Transverse colon (tissue), 4 donors: ENCODE measurements at regions not wholly inside any gene's neighbourhood (a gene's known extent, or its start where the extent isn't known, plus 50 kb on each side); places are given as distances from the start of the nearest gene placed in this dataset.

Experiments
- CTCF ChIP-seq, 5 experiments: fragments of 200-600 bp in 3 of 5; fragments of 450-650 bp in 2 of 5; sonication (generic) in 3 of 5; IDR thresholded peaks; 1 replicate in 2 of 5; 2 replicates in 3 of 5; pipeline ENCODE4 v1.5.1; 2016 to 2017; ENCODE audit warnings: antibody characterized with exemption in 5 of 5, inconsistent platforms in 3 of 5, mild to moderate bottlenecking in 2 of 5, moderate library complexity in 1 of 5
- EP300 ChIP-seq: sonication (generic); formaldehyde crosslinking; IDR thresholded peaks from one replicate; pipeline ENCODE4 v1.6.1; 2017; ENCODE audit warnings: antibody characterized with exemption, low read depth
- POLR2AphosphoS5 ChIP-seq, 3 donors: sonication (generic); formaldehyde crosslinking; IDR thresholded peaks; one replicate each; pipeline ENCODE4 v1.6.1; 2016; ENCODE audit warnings: antibody characterized with exemption in 3 of 3

GRCh38 chr10:63920926-63921325, 399.7 kb downstream of the REEP3 start:
- TF ChIP-seq POLR2AphosphoS5 (IDR thresholded peaks at IDR 0.05) (no peak), CTCF (IDR thresholded peaks at IDR 0.05) (no peak), EP300 (no peak)
